Left hindlimb (tissue), 1 donor: ENCODE measurements at regions not wholly inside any gene's neighbourhood (a gene's known extent, or its start where the extent isn't known, plus 50 kb on each side); places are given as distances from the start of the nearest gene placed in this dataset.

Experiments used
- DNase-seq: peaks from one replicate; pipeline ENCODE4 v3.0.0-alpha.2; 2018

DNA sequence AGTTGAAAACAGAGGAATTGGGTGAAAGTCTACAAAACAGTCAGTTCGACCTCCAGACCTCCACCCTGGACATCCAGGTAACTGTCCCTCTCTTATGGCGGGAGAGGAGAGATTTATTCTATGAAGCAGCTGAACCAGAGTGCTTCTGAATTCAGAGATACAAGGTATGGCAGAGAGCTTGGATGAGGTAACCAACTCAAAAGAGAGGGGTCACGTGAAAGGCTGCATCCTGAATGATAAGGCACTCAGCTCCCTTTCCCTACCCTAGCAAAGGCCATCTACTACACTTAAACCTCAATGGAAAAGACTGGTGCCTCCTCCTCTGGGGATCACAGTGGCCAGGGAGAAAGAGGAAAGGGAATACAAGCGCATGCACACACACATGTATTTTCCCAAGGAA is 88.4 kb upstream of the KCNA3 start:
- DNase-seq, result no peak

DNA sequence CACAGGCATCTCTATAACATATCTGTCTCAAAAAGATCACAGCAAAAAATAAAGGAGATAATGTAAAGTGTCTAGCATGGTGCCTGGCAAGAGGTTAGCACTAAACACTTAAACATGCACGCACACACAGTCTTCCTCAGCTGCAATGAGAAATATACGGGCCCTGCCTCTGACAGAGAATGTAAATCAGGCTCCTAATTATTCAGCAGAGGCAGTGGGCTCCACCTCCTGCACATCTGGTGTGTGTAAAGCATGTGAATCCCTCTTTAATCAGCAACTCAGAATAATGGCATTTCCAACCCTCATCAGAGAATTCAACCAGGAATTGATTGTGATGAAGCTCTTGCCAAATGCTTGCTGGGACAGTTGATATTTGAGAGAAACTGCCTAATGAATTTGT is 85.6 kb upstream of the KCNA3 start:
- no peak for DNase-seq

DNA sequence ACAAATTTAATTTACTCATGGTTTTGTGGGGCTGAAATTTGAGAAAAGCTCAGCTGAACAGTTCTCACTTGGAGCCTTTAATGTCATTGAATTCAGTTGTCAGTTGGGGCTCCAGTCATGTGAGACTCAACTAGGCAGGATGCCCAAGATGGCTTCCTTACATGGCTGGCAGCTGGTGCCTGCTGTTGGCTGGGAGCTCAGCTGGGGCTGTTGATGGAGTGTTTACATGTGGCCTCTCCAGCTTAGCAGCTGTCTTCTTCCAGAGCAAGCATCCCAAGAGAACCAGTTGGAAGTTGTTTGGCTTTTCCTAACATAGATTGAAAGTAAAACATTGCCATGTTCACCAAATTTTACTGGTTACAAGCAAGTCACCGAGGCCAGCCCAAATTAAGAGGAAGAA is 81.8 kb upstream of the KCNA3 start:
- DNase-seq, result peak; percentile 75

DNA sequence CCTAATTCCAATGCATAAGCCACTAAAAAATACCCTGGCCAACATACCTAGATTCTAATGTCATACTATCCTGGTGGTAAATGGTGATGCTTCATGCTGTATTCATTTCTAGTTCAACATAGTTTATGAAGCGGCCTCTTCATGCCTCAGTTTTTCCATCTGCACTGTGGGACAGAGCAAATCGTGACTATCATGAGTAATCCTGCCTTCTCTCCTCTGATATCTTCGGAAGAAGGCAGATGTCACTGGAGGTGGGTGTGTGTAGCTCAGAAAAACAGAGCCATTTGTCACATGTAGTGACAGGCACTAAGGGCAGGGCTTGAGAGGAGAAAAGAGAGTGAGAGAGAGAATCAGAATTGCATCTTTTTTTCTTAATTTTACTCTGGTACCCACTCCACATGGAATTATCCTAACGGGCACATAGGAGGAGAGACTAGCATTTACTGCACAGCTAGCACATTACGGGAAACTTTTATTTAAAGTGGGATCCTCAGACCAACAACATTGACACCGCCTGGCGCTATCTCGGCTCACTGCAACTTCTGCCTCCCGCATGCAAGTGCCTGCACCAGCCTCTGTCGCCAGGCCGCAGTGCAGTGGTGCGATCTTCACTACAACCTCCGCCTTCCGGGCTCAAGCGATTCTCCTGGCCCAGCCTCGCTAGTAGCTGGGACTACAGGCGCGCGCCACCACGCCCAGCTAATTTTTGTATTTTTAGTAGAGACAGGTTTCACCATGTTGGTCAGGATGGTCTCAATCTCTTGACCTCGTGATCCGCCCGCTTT is 78.4 kb upstream of the KCNA3 start:
- no peak for DNase-seq

DNA sequence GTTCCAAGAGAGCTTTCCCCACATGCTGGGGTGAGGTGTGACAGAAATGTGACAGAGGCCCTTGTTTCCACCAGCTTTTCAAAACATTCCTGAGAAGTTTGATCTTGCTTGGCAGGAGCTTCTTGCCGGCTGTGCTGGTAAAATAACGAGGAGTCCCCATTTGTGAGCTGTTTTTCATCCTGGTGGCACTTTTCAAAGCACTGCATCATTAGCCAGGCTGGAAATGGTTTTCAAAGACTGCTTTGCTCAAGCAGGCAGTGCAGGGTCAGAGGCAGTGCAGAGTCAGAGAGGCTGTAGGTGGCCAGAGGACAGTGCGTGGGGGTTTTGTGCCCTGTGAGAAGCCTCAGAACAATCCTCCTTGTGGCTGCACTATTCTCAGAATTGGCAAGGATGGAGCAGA is 75.8 kb upstream of the KCNA3 start:
- DNase-seq, result no peak

DNA sequence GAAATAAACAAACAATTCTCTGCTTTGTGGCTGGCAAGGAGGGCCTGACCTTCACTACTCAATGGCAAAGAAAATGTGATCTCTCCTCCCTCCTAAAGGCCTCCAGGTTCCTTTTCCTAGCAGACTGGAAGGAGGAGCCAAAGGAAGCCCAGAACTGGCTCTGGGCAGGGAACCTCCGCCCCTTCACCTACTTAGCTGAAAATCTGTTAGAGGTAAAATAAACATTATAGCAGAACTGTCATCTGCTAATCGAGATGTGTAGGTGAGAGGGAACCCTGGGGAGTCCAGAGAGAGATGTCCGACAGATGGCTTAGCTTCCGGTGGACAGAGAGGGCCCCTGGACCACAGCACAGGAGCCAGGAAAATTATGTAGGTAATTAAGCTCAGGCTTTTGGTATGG is 75.2 kb upstream of the KCNA3 start:
- no peak for DNase-seq

DNA sequence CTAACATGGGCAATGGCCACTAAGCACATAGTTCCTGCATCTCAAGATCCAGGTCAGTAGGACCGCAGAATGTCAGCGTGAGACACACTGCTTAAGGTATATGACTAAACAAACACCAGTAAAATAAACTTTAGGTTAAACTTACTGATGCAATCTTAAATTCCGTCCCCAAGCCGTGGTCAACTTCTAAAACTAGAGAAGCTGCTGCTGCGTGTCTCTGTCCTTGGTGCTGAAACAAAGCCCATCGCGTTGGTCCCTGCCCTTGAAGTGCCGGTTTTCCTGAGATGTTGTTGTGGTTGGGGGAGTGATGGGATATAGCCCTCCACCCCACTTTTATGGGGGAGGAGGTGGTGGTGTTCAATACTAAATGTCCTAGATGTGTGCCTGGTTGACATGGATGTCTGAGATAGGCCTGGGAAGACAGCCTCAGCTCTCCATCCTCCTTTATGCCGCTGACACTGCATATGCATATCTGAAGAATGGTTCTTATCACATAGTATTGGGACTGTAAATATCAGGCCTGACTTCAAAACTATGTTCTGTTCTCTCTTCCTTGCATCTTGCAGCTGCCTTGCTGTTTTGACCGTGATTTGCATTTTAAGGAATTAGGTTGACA is 72.0 kb upstream of the KCNA3 start:
- peak; percentile 44 for DNase-seq

DNA sequence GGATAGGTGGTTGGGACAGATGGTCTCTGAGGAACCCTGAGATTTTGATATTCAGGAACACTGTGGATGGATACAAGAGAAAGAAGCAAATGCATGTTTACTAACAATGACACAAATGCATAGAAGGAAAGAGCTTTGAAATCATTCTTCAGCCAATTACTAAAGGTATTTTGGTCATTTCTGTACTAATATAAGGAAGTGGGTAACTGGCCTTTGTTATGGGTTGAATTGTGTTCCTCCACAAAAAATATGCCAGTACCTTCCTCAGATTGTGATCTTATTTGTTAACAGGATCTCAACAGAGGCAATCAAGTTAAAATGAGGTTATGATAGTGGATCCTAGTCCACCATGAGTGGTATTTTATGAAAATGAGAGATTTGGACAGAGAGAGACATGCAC is 68.7 kb upstream of the KCNA3 start:
- no peak for DNase-seq

DNA sequence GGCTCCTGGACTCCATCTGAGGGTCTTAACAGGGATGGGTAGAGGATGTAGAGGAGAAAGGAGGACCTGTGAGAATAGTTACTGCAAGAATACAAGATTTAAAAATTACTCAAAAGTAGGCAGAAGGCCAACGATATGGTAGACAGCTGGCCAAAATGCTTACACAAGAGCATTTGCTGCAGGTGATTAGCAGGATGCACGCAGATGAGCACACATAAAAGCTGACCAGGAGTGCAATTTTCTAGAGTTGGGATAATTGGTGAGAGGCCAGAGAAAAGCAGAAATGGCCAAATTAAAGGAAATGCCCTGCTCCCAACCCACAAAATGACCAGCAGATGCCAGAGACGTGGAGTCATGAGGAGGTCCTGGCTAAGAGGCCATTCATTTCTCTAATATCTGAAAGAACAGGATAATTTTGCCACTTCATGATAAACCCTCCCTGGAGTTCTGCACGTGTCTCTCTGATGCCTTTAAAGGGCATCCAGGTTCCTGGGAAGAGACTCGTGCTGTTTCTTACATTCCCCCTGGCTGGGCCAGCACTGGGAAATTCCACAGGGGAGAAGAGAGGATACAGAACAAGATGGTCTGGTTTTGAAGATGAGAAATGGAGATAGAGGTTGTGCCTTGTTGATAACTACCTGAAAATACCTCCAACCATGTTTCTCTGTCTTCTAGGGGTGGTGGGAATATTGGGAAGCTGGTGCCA is 62.3 kb upstream of the KCNA3 start:
- DNase-seq, result no peak

DNA sequence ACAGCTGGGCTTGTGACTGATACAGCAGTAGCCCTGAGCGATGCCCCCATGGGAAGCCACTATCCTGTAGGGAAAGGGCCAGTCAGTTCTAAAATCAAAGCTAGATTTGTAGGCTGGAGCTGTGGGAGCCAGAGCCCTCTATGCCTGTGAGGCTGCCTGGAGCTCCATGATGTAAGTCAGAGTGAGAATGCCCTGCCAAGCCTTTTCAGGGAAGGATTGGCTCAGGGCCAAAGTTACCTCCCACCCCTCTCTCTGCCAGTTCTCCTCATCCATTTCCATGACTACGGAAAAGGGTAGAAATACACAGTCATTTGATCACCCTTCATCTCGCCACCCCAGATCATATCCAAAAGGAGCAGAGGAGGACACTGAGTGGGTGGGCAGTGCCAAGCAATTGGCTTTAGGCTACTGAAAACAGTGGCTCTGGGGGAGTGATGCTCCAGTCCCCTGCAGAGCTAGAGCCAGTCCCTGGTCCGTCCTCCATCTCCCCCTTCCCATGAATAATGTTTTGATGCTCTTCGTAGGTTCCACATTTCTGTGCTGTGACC is 59.5 kb upstream of the KCNA3 start:
- DNase-seq, result no peak

DNA sequence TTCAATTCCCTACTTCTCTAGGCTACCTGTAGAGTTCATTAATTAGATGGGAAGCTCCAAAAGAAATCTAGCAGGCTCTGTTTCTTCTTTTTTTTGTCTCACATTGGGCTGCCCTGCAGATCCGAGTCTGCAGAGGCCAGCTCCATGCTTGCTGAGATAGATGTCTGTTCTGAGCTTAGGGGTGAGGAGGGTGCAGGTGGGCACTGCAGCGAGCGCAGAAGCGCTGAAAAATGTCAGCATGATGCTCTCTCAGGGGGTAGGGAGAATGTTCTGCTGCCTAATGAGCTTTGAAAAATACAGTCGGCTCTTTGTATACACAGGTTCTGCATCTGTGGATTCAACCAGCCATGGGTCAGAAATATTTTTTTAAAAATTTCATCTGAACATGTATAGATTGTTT is 56.8 kb upstream of the KCNA3 start:
- no peak for DNase-seq

DNA sequence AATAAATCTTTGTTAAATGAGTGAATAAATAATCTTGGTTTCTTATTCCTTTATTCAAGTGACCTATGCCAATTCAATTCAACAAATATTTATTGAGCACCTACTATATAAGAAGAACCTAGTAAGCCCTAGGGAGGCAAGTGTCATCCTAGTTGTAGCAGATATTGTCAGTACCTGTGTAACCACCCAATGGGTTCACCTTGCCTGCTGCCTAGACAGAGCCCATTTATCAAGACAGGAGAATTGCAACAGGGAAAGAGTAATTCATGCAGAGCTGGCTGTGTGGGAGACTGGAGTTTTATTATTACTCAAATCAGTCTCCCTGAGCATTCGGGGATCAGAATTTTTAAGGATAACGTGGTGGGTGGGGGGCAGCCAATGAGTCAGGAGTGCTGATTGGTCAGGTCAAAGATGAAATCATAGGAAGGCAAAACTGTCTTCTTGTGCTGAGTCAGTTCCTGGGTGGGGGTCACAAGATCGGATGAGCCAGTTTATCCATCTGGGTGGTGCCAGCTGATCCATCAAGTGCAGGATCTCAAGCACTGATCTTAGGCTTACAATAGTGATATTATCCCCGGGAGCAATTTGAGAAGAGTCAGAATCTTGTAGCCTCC is 53.8 kb upstream of the KCNA3 start:
- no peak for DNase-seq

DNA sequence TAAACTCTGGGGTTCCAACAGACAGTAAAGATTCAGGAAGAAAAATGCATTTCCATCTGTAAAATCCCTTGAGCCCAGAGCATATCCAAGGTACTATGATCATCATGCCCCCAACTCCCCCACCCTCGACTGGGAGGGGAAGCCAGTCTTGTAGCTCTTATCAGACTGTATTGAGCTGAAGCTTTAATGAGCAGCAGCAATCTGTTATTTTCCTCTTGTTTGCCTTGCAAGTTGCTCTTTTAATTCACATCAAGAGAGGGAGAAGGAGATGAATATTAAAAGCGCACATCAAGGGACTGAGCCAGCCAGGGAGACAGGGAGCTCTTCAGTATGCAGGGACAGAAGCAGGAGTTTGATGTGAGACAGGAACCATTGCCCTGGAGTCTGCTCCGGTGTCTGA is 52.5 kb upstream of the KCNA3 start:
- DNase-seq, result no peak

DNA sequence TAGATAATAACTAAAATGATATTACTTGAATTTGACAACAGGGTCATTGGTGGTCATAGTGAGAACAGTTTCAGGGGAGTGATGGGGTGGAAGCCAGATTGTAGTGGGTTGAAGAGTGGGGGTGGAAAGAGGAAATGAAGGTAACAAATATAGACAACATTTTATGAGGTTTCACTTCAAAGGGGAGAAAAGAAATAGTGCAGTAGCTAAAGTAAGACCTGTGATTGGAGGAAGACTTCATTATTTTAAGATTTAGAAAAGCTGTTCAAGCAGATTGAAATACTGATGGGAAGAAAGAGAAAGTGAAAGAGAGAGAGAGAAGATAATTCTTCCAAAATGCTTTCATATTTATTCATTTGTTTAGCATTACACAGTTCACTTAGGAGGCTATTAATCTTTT is 52.0 kb upstream of the KCNA3 start:
- no peak for DNase-seq
